CD4-positive, CD25-positive, alpha-beta regulatory T cell (primary cell): ENCODE measurements at regions not wholly inside any gene's neighbourhood (a gene's known extent, or its start where the extent isn't known, plus 50 kb on each side); places are given as distances from the start of the nearest gene placed in this dataset.
"Not testable (repeated sequence)": the region's sequence is repeated elsewhere in the genome, so short reads cannot be mapped to it uniquely, and the experiment has no call there.

Experiments used
- ATAC-seq, 2 donors: fragments of 150-1000 bp; cut with Tn5 transposase; one replicate each; pipeline ENCODE4 v1.10.0; 2021; ENCODE audit warnings: low read depth in 2 of 2, moderate number of reproducible peaks in 2 of 2, moderate library complexity in 1 of 2
- DNase-seq, 3 donors: peaks; one replicate each; pipeline versions ENCODE4 v3.0.0 to v3.0.0-alpha.2; 2012 to 2022; ENCODE audit warnings: mixed read lengths in 1 of 3
- H3K27ac ChIP-seq: one replicate; pipeline ENCODE4 v1.7.0; 2013; ENCODE audit warnings: mild to moderate bottlenecking, low read length; ENCODE audit not compliant: insufficient read depth, poor library complexity, severe bottlenecking
- H3K27me3 ChIP-seq: one replicate; pipeline ENCODE4 v1.7.0; 2013; ENCODE audit warnings: low read length; ENCODE audit not compliant: control insufficient read depth, insufficient read depth
- H3K36me3 ChIP-seq: one replicate; pipeline ENCODE4 v1.7.0; 2013; ENCODE audit warnings: mild to moderate bottlenecking, low read length, moderate library complexity; ENCODE audit not compliant: control insufficient read depth, insufficient read depth
- H3K4me1 ChIP-seq: 2 replicates; pipeline ENCODE4 v1.7.0; 2013; ENCODE audit warnings: mild to moderate bottlenecking, low read length; ENCODE audit not compliant: insufficient read depth, control insufficient read depth, poor library complexity, severe bottlenecking
- H3K4me3 ChIP-seq: one replicate; pipeline ENCODE4 v1.7.0; 2013; ENCODE audit warnings: low read depth, mild to moderate bottlenecking, low read length, moderate library complexity
- H3K9me3 ChIP-seq, 2 experiments: 1 replicate in 1 of 2; 2 replicates in 1 of 2; pipeline ENCODE4 v1.7.0; 2013; ENCODE audit warnings: low read length in 2 of 2, mild to moderate bottlenecking in 1 of 2, moderate library complexity in 1 of 2; ENCODE audit not compliant: control insufficient read depth in 2 of 2
- H3K27ac Mint-ChIP-seq, 3 donors: one replicate each; pipeline ENCODE4 v1.8.0; 2020 to 2022; ENCODE audit warnings: mild to moderate bottlenecking in 3 of 3, mixed read lengths in 3 of 3, moderate library complexity in 2 of 3
- H3K27me3 Mint-ChIP-seq: one replicate; pipeline ENCODE4 v1.8.0; 2022; ENCODE audit warnings: mild to moderate bottlenecking, mixed read lengths
- H3K36me3 Mint-ChIP-seq: one replicate; pipeline ENCODE4 v1.8.0; 2020; ENCODE audit warnings: mixed read lengths
- H3K4me1 Mint-ChIP-seq, 4 donors: one replicate each; pipeline ENCODE4 v1.8.0; 2020 to 2022; ENCODE audit warnings: mixed read lengths in 4 of 4, mild to moderate bottlenecking in 1 of 4
- H3K4me3 Mint-ChIP-seq, 4 donors: one replicate each; pipeline ENCODE4 v1.8.0; 2020 to 2022; ENCODE audit warnings: mild to moderate bottlenecking in 4 of 4, mixed read lengths in 4 of 4, moderate library complexity in 3 of 4
- H3K9me3 Mint-ChIP-seq, 7 donors: one replicate each; pipeline ENCODE4 v1.8.0; 2020 to 2022; ENCODE audit warnings: mixed read lengths in 7 of 7, mild to moderate bottlenecking in 3 of 7, moderate library complexity in 2 of 7

- not testable (repeated sequence) for H3K36me3 ChIP-seq, H3K9me3 ChIP-seq, H3K4me1 ChIP-seq, ATAC-seq, H3K4me3 ChIP-seq, H3K27ac ChIP-seq, H3K4me1 Mint-ChIP-seq, H3K27ac Mint-ChIP-seq, H3K9me3 Mint-ChIP-seq, DNase-seq, H3K27me3 ChIP-seq, H3K36me3 Mint-ChIP-seq, H3K27me3 Mint-ChIP-seq, H3K4me3 Mint-ChIP-seq
Observed at GRCh38 chr4:69344786-69345185, 64.5 kb downstream of the UGT2B28 start.

GRCh38 chr4:69348746-69349145 lies 68.5 kb downstream of the UGT2B28 start:
- not testable (repeated sequence) for H3K9me3 ChIP-seq, H3K27ac Mint-ChIP-seq, H3K9me3 Mint-ChIP-seq, H3K4me3 ChIP-seq, H3K4me1 ChIP-seq, H3K4me3 Mint-ChIP-seq, DNase-seq, H3K27ac ChIP-seq, ATAC-seq, H3K36me3 Mint-ChIP-seq, H3K36me3 ChIP-seq, H3K27me3 Mint-ChIP-seq, H3K4me1 Mint-ChIP-seq, H3K27me3 ChIP-seq

- H3K4me1 ChIP-seq = no peaks in the 10 kb centered on the region
- no peak overlapping the region for H3K27ac ChIP-seq
- no peaks in the 10 kb centered on the region for H3K36me3 ChIP-seq
- no peaks in the 10 kb centered on the region for H3K9me3 ChIP-seq
- no peaks in the 10 kb centered on the region for H3K27me3 ChIP-seq
- H3K4me1 Mint-ChIP-seq = no peaks in the 10 kb centered on the region
- no peak for ATAC-seq
- no peaks in the 10 kb centered on the region for H3K36me3 Mint-ChIP-seq
- no peak overlapping the region for H3K4me3 ChIP-seq
- DNase-seq = no peak
- H3K27ac Mint-ChIP-seq = no peak overlapping the region
- peaks cover 0 to 1% (median 0%) of the 10 kb centered on the region in 7 donors for H3K9me3 Mint-ChIP-seq
- H3K27me3 Mint-ChIP-seq = no peaks in the 10 kb centered on the region
- no peak overlapping the region for H3K4me3 Mint-ChIP-seq
Observed at GRCh38 chr4:69360271-69360670, 80.0 kb downstream of the UGT2B28 start.

GRCh38 chr4:69360768-69361167 lies 80.5 kb downstream of the UGT2B28 start:
- H3K4me1 ChIP-seq, H3K9me3 Mint-ChIP-seq, H3K4me3 Mint-ChIP-seq, H3K36me3 Mint-ChIP-seq, DNase-seq, H3K27ac Mint-ChIP-seq, ATAC-seq, H3K36me3 ChIP-seq, H3K27me3 ChIP-seq, H3K27ac ChIP-seq, H3K4me1 Mint-ChIP-seq, H3K4me3 ChIP-seq, H3K27me3 Mint-ChIP-seq, H3K9me3 ChIP-seq: not testable (repeated sequence)

GRCh38 chr4:69362351-69362750 lies 82.1 kb downstream of the UGT2B28 start:
- H3K27ac Mint-ChIP-seq = peak overlapping the region in 1 of 3 donors; percentile 67
- no peaks in the 10 kb centered on the region for H3K36me3 Mint-ChIP-seq
- no peaks in the 10 kb centered on the region for H3K4me1 Mint-ChIP-seq
- no peaks in the 10 kb centered on the region for H3K9me3 ChIP-seq
- H3K4me1 ChIP-seq = no peaks in the 10 kb centered on the region
- no peak overlapping the region for H3K4me3 ChIP-seq
- H3K36me3 ChIP-seq = no peaks in the 10 kb centered on the region
- DNase-seq (no peak), ATAC-seq (no peak)
- H3K27me3 Mint-ChIP-seq = no peaks in the 10 kb centered on the region
- H3K4me3 Mint-ChIP-seq = no peak overlapping the region
- H3K27ac ChIP-seq = no peak overlapping the region
- no peaks in the 10 kb centered on the region for H3K27me3 ChIP-seq
- peaks cover 0 to 5% (median 0%) of the 10 kb centered on the region in 7 donors for H3K9me3 Mint-ChIP-seq

GRCh38 chr4:69367664-69368063 lies 87.4 kb downstream of the UGT2B28 start:
- not testable (repeated sequence) for H3K4me3 Mint-ChIP-seq, H3K27me3 ChIP-seq, H3K9me3 Mint-ChIP-seq, H3K36me3 Mint-ChIP-seq, H3K9me3 ChIP-seq, ATAC-seq, H3K4me1 Mint-ChIP-seq, H3K4me1 ChIP-seq, H3K36me3 ChIP-seq, DNase-seq, H3K27me3 Mint-ChIP-seq, H3K27ac Mint-ChIP-seq, H3K27ac ChIP-seq, H3K4me3 ChIP-seq

GRCh38 chr4:69376450-69376849 lies 96.2 kb downstream of the UGT2B28 start:
- H3K27me3 Mint-ChIP-seq = no peaks in the 10 kb centered on the region

GRCh38 chr4:69377562-69377961 lies 97.3 kb downstream of the UGT2B28 start:
- DNase-seq = no peak
- Mint-ChIP-seq H3K27me3 (no peaks in the 10 kb centered on the region), H3K27ac (no peak overlapping the region), H3K4me3 (no peak overlapping the region), H3K9me3 (peaks cover 0 to 7% (median 2%) of the 10 kb centered on the region in 7 donors), H3K36me3 (no peaks in the 10 kb centered on the region), H3K4me1 (no peaks in the 10 kb centered on the region)
- Histone ChIP-seq H3K9me3 (no peaks in the 10 kb centered on the region), H3K27ac (no peak overlapping the region), H3K27me3 (no peaks in the 10 kb centered on the region), H3K4me1 (no peaks in the 10 kb centered on the region), H3K36me3 (no peaks in the 10 kb centered on the region), H3K4me3 (no peak overlapping the region)
- no peak for ATAC-seq

More at GRCh38 chr4:69376450-69376849, 96.2 kb downstream of the UGT2B28 start:
- Mint-ChIP-seq H3K36me3 (no peaks in the 10 kb centered on the region), H3K4me1 (no peaks in the 10 kb centered on the region), H3K27ac (no peak overlapping the region), H3K4me3 (no peak overlapping the region), H3K9me3 (peaks cover 0 to 5% (median 2%) of the 10 kb centered on the region in 7 donors)
- no peaks in the 10 kb centered on the region for H3K9me3 ChIP-seq
- H3K36me3 ChIP-seq = no peaks in the 10 kb centered on the region
- H3K27ac ChIP-seq = no peak overlapping the region
- H3K27me3 ChIP-seq = no peaks in the 10 kb centered on the region
- no peak overlapping the region for H3K4me3 ChIP-seq
- DNase-seq = no peak
- ATAC-seq = no peak
- H3K4me1 ChIP-seq = no peaks in the 10 kb centered on the region
